ENCODE measurements at regions not wholly inside any gene's neighbourhood (a gene's known extent, or its start where the extent isn't known, plus 50 kb on each side); places are given as distances from the start of the nearest gene placed in this dataset.

- H3K4me1 ChIP-seq: no peaks in the 10 kb centered on the region
- TF ChIP-seq POLR2A (IDR thresholded peaks at IDR 0.05) (no peak), CTCF (IDR thresholded peaks at IDR 0.05 in 4 of 5, conservative IDR thresholded peaks at IDR 0.05 in 1 of 5) (no peak)
- no peak for ATAC-seq
- H3K4me3 ChIP-seq: no peak overlapping the region
- no peaks in the 10 kb centered on the region for H3K27me3 ChIP-seq
- H3K9me3 ChIP-seq: no peaks in the 10 kb centered on the region
- intact Hi-C loops (cut with DNase I; ENCODE audit: low total_unique reads) (no loop called here), in situ Hi-C loops (cut with MboI; ENCODE audit: low sequenced_read_pairs in 4 of 4) (no loop called here)
- H3K36me3 ChIP-seq: no peaks in the 10 kb centered on the region
- DNase-seq: no peak
- no peak overlapping the region for H3K27ac ChIP-seq
Observed at GRCh38 chr5:110852053-110852452, 113.2 kb downstream of the SLC25A46 start.

- no peak overlapping the region for H3K4me3 ChIP-seq
- TF ChIP-seq CTCF (IDR thresholded peaks at IDR 0.05 in 4 of 5, conservative IDR thresholded peaks at IDR 0.05 in 1 of 5): no peak
- TF ChIP-seq POLR2A (IDR thresholded peaks at IDR 0.05): no peak
- no peaks in the 10 kb centered on the region for H3K27me3 ChIP-seq
- H3K9me3 ChIP-seq: no peaks in the 10 kb centered on the region
- no peak overlapping the region for H3K27ac ChIP-seq
- ATAC-seq (no peak), DNase-seq (no peak)
- intact Hi-C loops (cut with DNase I; ENCODE audit: low total_unique reads): no loop called here
- H3K36me3 ChIP-seq: no peaks in the 10 kb centered on the region
- in situ Hi-C loops (cut with MboI; ENCODE audit: low sequenced_read_pairs in 4 of 4): no loop called here
- H3K4me1 ChIP-seq: no peaks in the 10 kb centered on the region
Observed at GRCh38 chr5:110852541-110852940, 113.7 kb downstream of the SLC25A46 start.

GRCh38 chr5:110853267-110853666 is 114.5 kb downstream of the SLC25A46 start:
- Histone ChIP-seq H3K27ac (no peak overlapping the region), H3K9me3 (no peaks in the 10 kb centered on the region), H3K4me3 (no peak overlapping the region), H3K4me1 (no peaks in the 10 kb centered on the region), H3K27me3 (no peaks in the 10 kb centered on the region), H3K36me3 (no peaks in the 10 kb centered on the region)
- DNase-seq (no peak), ATAC-seq (no peak)
- intact Hi-C loops (cut with DNase I; ENCODE audit: low total_unique reads): no loop called here
- TF ChIP-seq POLR2A (IDR thresholded peaks at IDR 0.05): no peak
- no peak for TF ChIP-seq CTCF (IDR thresholded peaks at IDR 0.05 in 4 of 5, conservative IDR thresholded peaks at IDR 0.05 in 1 of 5)
- in situ Hi-C loops (cut with MboI; ENCODE audit: low sequenced_read_pairs in 4 of 4): no loop called here

GRCh38 chr5:110854200-110854599 is 115.4 kb downstream of the SLC25A46 start:
- TF ChIP-seq CTCF (IDR thresholded peaks at IDR 0.05 in 4 of 5, conservative IDR thresholded peaks at IDR 0.05 in 1 of 5): no peak
- TF ChIP-seq POLR2A (IDR thresholded peaks at IDR 0.05): no peak
- H3K9me3 ChIP-seq: no peaks in the 10 kb centered on the region
- DNase-seq: no peak
- H3K27me3 ChIP-seq: no peaks in the 10 kb centered on the region
- no peaks in the 10 kb centered on the region for H3K36me3 ChIP-seq
- intact Hi-C loops (cut with DNase I; ENCODE audit: low total_unique reads) (no loop called here), in situ Hi-C loops (cut with MboI; ENCODE audit: low sequenced_read_pairs in 4 of 4) (no loop called here)
- no peak overlapping the region for H3K4me3 ChIP-seq
- no peak overlapping the region for H3K27ac ChIP-seq
- no peak for ATAC-seq
- no peaks in the 10 kb centered on the region for H3K4me1 ChIP-seq

GRCh38 chr5:110855961-110856360 is 117.2 kb downstream of the SLC25A46 start:
- in situ Hi-C loops (cut with MboI; ENCODE audit: low sequenced_read_pairs in 4 of 4): no loop called here
- ATAC-seq (no peak), DNase-seq (no peak)
- Histone ChIP-seq H3K36me3 (no peaks in the 10 kb centered on the region), H3K4me3 (no peak overlapping the region), H3K9me3 (no peaks in the 10 kb centered on the region), H3K27me3 (no peaks in the 10 kb centered on the region), H3K27ac (no peak overlapping the region), H3K4me1 (no peaks in the 10 kb centered on the region)
- no peak for TF ChIP-seq POLR2A (IDR thresholded peaks at IDR 0.05)
- no peak for TF ChIP-seq CTCF (IDR thresholded peaks at IDR 0.05 in 4 of 5, conservative IDR thresholded peaks at IDR 0.05 in 1 of 5)
- intact Hi-C loops (cut with DNase I; ENCODE audit: low total_unique reads): no loop called here

All from gastrocnemius medialis (tissue), 4 donors.